Nephron (organoid): ENCODE measurements at regions not wholly inside any gene's neighbourhood (a gene's known extent, or its start where the extent isn't known, plus 50 kb on each side); places are given as distances from the start of the nearest gene placed in this dataset.
A peak's percentile ranks its signal among the peaks of the same experiment; 100 is the strongest.

Experiments used
- H3K27ac Mint-ChIP-seq, 3 experiments: 2 replicates each; pipeline ENCODE4 v1.8.0; 2020; ENCODE audit warnings: mixed read lengths in 3 of 3, mild to moderate bottlenecking in 2 of 3, moderate library complexity in 1 of 3
- H3K27me3 Mint-ChIP-seq: 2 replicates; pipeline ENCODE4 v1.8.0; 2021; ENCODE audit warnings: low read depth, mild to moderate bottlenecking, moderate library complexity, mixed read lengths
- H3K36me3 Mint-ChIP-seq: 2 replicates; pipeline ENCODE4 v1.8.0; 2020; ENCODE audit warnings: low read depth, mixed read lengths
- H3K4me1 Mint-ChIP-seq: 2 replicates; pipeline ENCODE4 v1.8.0; 2020; ENCODE audit warnings: mixed read lengths
- H3K4me3 Mint-ChIP-seq, 3 experiments: 2 replicates each; pipeline ENCODE4 v1.8.0; 2020; ENCODE audit warnings: mild to moderate bottlenecking in 3 of 3, mixed read lengths in 3 of 3, moderate library complexity in 2 of 3
- H3K9me3 Mint-ChIP-seq: 2 replicates; pipeline ENCODE4 v1.8.0; 2020; ENCODE audit warnings: mixed read lengths
- TF ChIP-seq, protein P1 (sequence below), 3 experiments: fragments of 200-600 bp; sonication (generic); IDR thresholded peaks; one replicate each; pipeline ENCODE4 v1.5.0; 2021; ENCODE audit warnings: antibody characterized with exemption in 3 of 3; ENCODE audit not compliant: unreplicated experiment in 3 of 3

DNA sequence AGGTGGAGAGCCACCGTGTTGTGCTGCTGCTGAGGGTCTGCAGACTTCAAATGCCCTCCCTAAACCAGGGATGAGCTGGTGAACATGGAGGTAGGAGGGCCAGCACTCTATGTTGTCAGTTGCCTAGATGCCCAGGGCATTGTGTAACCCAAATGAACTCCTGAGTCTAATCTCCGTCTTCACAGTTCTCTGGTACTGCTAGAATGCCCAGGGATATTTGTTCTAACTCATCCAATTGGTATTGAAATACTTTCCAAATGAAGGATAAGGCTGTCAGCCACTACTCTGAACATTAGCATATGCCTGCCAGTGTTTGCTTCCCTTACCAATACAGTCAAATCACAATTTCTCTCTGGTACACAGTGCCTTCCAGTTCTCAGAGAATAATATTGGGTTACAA, 492.6 kb downstream of the SLC4A3 start:
- Mint-ChIP-seq H3K36me3 (peaks cover 4% of the 10 kb centered on the region), H3K4me3 (no peak overlapping the region), H3K9me3 (peaks cover 21% of the 10 kb centered on the region), H3K27me3 (peaks cover 4% of the 10 kb centered on the region), H3K4me1 (no peaks in the 10 kb centered on the region), H3K27ac (no peak overlapping the region)
- TF ChIP-seq, protein P1, sequence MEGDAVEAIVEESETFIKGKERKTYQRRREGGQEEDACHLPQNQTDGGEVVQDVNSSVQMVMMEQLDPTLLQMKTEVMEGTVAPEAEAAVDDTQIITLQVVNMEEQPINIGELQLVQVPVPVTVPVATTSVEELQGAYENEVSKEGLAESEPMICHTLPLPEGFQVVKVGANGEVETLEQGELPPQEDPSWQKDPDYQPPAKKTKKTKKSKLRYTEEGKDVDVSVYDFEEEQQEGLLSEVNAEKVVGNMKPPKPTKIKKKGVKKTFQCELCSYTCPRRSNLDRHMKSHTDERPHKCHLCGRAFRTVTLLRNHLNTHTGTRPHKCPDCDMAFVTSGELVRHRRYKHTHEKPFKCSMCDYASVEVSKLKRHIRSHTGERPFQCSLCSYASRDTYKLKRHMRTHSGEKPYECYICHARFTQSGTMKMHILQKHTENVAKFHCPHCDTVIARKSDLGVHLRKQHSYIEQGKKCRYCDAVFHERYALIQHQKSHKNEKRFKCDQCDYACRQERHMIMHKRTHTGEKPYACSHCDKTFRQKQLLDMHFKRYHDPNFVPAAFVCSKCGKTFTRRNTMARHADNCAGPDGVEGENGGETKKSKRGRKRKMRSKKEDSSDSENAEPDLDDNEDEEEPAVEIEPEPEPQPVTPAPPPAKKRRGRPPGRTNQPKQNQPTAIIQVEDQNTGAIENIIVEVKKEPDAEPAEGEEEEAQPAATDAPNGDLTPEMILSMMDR (IDR thresholded peaks at IDR 0.05; ENCODE audit: unreplicated experiment in 3 of 3): no peak

DNA sequence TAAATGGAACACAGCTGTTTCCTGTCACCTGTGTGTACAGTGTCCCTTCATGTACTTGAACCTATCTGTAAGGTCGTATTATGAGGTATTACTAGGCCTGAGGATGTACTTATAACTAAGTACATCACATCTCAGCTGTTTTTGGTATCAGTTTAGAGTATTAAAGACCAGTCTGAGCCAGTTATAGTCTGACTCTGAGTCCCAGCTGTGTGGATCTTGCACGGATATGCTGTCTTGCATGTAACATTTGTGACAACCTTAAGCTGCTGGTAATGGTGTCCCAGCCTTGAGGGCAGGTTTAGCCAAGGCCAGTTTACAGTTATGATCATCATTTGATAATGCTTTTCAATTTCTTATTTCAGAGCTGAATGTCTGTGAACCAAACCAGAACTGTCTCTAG, 496.3 kb downstream of the SLC4A3 start:
- peaks cover 2% of the 10 kb centered on the region for H3K9me3 Mint-ChIP-seq

DNA sequence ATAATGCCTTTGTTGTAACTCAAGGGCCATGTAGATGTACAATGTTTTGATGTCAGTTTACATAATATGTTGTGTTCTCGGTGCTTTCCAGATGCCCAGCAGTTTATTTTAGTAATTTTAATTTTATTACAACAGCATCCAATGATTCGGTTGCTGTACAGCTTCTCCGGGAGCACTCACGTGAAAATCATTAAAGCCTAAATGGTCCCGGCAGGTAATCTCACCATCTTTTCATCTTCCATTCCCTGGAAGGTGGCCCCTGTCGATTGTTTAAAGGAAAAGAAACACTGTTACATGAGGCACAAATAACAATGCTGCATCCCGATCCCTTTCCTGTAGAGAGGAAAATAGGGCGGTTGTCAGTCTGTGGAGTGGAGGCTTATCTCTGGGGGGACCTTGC, 498.1 kb downstream of the SLC4A3 start:
- Mint-ChIP-seq H3K9me3 (peaks cover 15% of the 10 kb centered on the region), H3K27me3 (peaks cover 8% of the 10 kb centered on the region), H3K36me3 (peaks cover 5% of the 10 kb centered on the region), H3K27ac (no peak overlapping the region), H3K4me1 (no peaks in the 10 kb centered on the region), H3K4me3 (no peak overlapping the region)
- TF ChIP-seq, protein P1 (IDR thresholded peaks at IDR 0.05; ENCODE audit: unreplicated experiment in 3 of 3): no peak

More for the DNA sequence above, 496.3 kb downstream of the SLC4A3 start:
- H3K36me3 Mint-ChIP-seq: peaks cover 2% of the 10 kb centered on the region
- H3K4me1 Mint-ChIP-seq: no peaks in the 10 kb centered on the region
- TF ChIP-seq, protein P1 (IDR thresholded peaks at IDR 0.05; ENCODE audit: unreplicated experiment in 3 of 3): no peak
- no peak overlapping the region for H3K4me3 Mint-ChIP-seq
- H3K27me3 Mint-ChIP-seq: peaks cover 8% of the 10 kb centered on the region
- H3K27ac Mint-ChIP-seq: no peak overlapping the region

- TF ChIP-seq, protein P1 (IDR thresholded peaks at IDR 0.05; ENCODE audit: unreplicated experiment in 3 of 3): no peak
- H3K27ac Mint-ChIP-seq: peak overlapping the region in 1 of 3 experiments; percentile 4
- H3K36me3 Mint-ChIP-seq: peaks cover 17% of the 10 kb centered on the region
- H3K27me3 Mint-ChIP-seq: peaks cover 8% of the 10 kb centered on the region
- H3K4me1 Mint-ChIP-seq: no peaks in the 10 kb centered on the region
- peaks cover 31% of the 10 kb centered on the region for H3K9me3 Mint-ChIP-seq
- H3K4me3 Mint-ChIP-seq: no peak overlapping the region
Observed at GRCh38 chr2:220127311-220127710, 499.9 kb downstream of the SLC4A3 start.

DNA sequence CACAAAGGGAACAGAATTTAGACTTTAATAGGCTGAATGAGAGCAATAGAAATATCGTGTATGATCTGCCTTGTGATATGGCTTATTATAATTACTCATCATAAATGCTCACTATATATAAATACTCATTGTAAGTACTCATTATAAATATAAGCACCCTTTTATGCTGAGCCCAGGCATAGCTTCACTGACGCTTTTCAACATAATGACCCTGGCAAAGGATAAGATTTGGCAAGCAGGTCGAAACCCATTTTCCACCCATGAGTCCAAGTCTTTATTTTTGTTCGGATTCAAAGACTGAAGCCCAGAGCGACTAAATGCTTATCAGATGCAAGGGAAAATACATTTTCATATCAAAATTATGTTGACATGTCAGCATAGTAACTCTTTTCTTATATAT, 500.4 kb downstream of the SLC4A3 start:
- TF ChIP-seq, protein P1 (IDR thresholded peaks at IDR 0.05; ENCODE audit: unreplicated experiment in 3 of 3): no peak
- Mint-ChIP-seq H3K4me3 (no peak overlapping the region), H3K36me3 (peaks cover 18% of the 10 kb centered on the region), H3K9me3 (peaks cover 35% of the 10 kb centered on the region), H3K4me1 (no peaks in the 10 kb centered on the region), H3K27ac (no peak overlapping the region), H3K27me3 (peaks cover 3% of the 10 kb centered on the region)

GRCh38 chr2:220129391-220129790, 502.0 kb downstream of the SLC4A3 start:
- no peak overlapping the region for H3K4me3 Mint-ChIP-seq
- H3K9me3 Mint-ChIP-seq: peaks cover 38% of the 10 kb centered on the region
- no peaks in the 10 kb centered on the region for H3K4me1 Mint-ChIP-seq

More at GRCh38 chr2:220129391-220129790, 502.0 kb downstream of the SLC4A3 start:
- no peak overlapping the region for H3K27ac Mint-ChIP-seq
- H3K36me3 Mint-ChIP-seq: peaks cover 18% of the 10 kb centered on the region
- TF ChIP-seq, protein P1 (IDR thresholded peaks at IDR 0.05; ENCODE audit: unreplicated experiment in 3 of 3): no peak
- peaks cover 3% of the 10 kb centered on the region for H3K27me3 Mint-ChIP-seq
